ENCODE measurements at regions not wholly inside any gene's neighbourhood (a gene's known extent, or its start where the extent isn't known, plus 50 kb on each side); places are given as distances from the start of the nearest gene placed in this dataset.

DNA sequence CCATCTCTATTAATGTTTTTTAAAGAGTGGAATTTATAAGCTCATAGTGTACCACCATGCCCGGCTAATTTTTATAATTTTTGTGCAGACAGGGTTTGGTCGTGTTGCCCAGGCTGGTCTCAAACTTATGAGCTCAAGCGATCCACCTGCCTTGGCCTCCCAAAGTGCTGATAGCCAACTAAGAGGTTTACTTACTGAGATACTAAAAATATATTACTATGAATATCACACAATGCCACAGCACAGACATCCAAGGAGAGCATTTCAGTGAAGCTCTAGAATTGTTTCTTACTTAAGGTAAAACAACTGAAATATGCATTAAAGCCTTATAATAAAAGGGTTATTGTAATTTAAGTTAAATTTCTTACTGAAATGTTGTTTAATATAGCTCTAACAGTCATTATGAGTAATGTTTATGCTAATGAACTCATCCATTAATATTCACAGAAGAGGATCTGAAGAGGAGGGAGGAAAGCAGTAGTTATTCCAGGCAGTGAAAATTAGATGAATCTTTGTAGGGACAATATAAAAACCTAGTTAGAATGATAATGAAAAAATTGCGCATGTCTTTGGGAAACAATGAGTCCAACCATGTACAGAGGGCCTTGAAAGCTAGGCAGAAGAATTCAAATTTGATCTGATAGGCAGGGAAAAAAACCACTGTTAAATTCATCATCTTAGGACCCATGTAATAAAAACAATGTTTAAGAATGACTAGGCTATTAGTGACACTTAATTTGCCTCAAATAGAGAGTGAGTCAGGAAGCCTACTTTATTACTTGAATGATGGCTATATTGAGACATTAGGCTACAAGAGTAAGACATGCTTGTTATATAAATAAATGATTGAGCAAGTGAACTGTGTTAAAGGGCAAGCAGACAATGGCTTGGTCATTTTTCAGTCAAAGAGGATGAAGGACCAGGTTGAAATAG lies 99.2 kb downstream of the SLC41A2 start:
- no peak for DNase-seq (ENCODE audit: low spot score)

DNA sequence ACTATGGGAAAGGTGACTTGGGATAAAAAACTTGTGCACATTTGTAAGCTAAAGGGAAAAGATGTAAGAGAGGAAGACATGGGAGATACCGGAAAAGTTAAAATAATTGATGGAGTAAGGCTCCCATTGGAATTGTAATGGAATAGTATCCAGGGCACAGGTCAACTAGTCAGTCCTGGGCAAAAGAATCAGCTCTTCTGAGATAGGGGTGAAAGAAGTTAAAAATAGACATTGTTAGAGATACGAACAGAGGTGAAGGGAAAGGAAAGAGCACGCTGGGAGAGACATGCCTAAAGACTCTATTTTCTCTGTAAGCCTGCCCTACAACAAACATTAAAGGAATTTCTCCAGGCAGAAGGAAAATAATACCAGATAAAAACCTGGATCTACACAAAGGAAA lies 101.6 kb downstream of the SLC41A2 start:
- no peak for DNase-seq (ENCODE audit: low spot score)

DNA sequence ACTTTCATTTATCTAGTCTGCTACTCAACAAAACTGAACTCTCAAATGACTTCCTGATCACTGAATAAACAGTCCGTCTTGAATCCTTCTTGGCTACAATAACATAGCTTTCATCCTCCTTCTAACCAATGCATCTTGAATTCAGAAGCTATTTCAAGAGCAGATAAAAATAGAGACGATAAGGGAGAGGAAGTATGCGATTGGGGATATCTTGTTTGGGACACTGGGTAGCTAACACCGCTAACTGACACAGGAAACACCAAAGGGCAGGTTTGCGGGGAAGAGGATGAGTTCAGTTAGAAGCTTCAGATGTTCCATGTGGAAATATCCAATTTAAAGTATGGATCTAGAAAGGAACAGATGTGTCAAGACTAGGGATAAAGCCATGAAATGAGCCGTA lies 102.5 kb downstream of the SLC41A2 start:
- no peak for DNase-seq (ENCODE audit: low spot score)

DNA sequence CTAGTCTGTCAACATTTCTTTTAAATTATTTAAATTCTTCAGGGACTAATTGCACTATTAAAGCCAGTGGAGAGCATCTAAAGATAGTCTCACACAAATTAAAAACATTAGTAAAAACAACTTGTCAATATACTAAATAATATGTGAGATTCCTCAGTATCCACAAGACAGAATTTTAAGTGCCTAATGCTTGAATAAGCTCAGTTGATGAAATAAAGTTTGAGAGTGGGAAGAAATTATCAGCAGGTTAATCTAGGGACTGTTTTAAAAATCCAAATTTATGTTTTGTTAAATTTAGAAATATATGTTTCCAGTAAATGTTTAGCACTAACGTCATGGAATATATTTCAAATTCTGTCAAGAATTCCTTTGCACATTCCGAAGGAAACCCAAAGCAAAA lies 105.2 kb downstream of the SLC41A2 start:
- no peak for DNase-seq (ENCODE audit: low spot score)

DNA sequence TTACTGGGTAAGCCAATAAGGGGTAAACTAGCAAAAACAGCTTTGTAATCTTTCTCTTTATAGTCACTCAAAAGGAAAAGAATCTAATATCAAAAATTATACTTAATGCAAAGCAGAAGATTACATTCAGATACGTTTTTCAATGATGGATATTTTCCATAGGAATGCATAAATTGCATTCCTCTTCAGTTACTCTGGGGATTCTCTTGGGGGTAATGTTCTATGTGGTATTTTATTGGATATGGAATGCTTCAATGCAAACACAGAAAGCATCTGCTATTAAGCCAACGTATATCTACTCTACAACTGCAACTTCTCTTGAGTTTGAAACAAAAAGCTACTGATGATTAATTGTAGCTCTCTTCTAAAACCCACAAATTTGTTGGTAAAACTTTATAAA lies 106.0 kb downstream of the SLC41A2 start:
- no peak for DNase-seq (ENCODE audit: low spot score)

DNA sequence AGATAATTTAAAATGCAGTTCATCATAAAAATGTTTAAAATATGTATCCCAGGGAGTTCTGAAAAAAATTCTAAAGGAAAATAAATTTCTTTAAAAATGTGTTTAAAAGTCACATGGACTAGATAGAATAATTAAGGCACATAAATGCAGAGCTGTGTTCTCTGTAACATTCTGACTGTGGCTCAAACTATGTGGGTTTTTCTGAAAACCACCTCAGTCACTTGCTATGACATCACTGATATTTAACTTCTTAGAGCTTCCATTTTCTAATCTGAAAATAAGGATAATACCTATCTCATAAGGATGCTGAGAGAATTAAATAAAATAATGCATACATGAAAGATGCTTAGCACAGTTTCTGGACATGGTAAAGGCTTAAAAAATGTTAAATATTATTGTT lies 107.3 kb downstream of the SLC41A2 start:
- no peak for DNase-seq (ENCODE audit: low spot score)

DNA sequence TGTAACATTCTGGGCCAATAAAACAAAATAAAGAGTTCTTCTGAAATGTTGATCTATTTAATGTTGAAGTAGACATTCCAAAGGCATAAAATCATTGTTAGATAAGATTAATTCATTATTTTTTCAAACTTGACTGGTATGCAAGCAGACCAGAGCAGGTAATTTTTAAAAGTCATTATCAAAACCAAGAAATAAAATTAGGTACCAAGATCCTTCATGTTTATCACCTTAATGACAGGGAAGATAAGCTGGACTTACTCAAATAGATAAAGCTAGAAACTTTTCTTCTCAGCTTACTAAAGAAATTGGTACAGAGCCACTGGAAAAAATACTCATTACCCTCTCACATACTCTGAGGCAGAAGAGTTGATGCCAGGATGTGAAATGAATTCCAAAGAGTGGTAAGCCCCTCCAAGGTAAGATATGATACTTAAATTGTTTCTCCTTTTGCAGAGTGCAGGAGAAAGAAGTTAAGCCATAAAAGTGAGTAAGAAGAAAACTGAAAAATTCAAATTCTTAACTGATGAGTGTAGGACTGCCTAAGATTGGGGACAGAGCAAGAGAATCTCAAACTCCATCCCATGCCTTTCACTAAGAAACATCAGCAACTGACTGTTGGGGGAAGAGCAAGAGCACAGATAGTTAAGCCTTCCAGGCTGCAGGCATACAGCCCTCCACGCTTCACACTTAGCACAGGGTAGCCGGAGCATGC lies 111.9 kb downstream of the SLC41A2 start:
- no peak for DNase-seq (ENCODE audit: low spot score)

DNA sequence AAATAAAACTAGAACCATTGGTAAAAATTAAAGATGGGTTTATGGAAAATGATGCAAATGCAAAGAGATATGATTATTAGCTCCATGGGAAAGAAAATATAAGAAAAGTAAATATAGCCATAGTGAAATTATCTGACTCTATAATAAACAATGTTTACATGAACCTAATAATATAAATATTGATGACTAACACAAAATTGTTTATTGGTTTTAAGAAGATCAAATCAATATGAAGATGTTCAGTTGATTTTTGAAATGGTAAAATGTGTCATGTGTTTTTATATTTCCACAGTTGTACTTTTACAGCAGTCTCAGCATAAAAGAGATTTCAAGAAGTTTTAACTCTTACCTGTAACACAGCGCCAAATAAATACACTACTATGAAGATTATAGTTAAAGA lies 114.0 kb downstream of the SLC41A2 start:
- DNase-seq (ENCODE audit: low spot score): no peak

DNA sequence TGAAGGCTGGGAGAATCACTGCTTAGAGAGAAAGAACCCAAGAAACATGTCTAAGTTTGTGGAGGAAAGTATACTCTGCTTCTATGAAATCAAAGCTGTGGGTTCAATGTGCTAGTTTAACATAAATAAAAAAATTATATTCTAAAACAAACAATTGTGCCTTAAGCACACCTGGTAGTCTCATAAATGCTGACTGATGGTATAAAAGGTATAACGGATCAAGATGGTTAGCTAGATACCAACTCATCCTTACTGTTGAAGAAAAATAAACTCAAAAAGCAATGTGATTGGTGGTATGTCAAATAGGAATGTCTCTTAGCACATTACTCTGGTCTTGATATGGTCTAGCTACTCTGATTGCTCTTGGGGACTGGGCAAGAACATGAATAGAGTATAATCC lies 117.8 kb downstream of the SLC41A2 start:
- no peak for DNase-seq (ENCODE audit: low spot score)

DNA sequence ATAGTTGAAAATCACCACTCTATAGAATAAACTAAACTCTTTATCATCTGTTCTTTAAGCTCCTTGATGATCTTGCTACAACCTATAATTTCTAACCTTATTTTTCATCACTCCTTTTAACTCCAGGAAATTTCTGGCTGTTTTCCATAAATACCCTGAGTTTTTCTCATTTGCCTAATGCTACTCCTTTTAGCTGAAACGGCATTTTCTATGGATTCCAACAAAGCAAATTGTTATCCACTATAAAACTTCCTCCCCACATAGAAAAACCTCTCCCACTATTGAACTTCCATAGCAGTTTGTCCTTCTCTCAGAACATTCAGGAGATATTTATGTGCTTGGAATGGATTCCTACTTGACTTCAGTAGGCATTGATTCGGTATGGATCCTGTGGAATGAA lies 122.8 kb downstream of the SLC41A2 start:
- DNase-seq (ENCODE audit: low spot score): no peak

DNA sequence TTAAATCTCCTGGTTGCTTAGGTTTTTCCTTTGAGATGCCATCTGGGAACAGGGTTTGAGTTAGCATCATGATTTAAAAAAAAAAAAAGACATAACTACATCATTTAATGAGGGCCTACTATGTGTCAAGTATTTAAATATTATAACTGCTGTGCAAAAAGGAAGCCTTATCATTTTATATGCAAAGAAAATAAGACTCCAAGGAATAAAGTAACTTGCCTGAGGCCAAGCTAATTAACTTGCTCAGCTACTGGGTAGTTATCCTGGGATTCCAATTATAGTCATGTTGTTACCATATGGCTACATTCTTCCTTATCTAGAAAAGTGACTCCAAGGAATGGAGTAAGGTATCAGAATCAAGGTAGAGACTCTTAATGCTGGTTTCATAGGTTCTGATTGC lies 123.5 kb downstream of the SLC41A2 start:
- no peak for DNase-seq (ENCODE audit: low spot score)

DNA sequence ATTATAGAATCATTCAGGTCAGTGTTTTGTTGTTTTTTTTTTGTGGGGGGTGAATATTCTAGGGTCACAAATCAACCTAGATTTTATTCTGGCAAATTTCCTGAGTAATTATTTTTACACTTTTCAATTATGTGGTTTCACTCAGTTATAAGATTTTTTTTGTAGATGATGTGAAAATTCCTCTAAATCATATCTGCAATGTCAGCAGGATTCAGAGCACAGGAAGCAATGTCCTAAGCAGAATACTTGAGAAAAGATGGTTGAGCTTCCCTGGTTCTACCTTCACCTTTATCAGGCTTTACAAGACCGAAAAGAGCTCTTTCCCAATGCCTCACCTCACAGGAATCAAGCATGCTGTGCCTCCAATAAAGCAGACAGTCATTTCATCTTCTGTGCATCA lies 124.3 kb downstream of the SLC41A2 start:
- no peak for DNase-seq (ENCODE audit: low spot score)

DNA sequence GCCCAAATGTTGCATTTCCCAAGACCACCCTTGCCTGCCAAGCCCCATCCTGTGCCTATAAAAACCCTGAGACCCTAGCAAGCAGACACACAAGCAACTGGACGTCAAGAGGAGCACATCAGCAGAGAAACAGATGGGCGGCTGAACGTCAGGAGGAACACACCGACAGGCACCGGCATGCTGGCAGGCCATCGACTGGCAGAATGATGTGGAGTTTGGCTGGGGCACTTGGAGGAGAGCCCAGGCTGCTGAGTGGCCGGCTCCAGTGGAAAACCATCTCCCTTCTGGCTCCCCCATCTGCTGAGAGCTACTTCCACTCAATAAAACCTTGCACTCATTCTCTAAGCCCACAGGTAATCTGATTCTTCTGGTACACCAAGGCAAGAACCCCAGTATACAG lies 130.1 kb downstream of the SLC41A2 start:
- DNase-seq (ENCODE audit: low spot score): no peak

DNA sequence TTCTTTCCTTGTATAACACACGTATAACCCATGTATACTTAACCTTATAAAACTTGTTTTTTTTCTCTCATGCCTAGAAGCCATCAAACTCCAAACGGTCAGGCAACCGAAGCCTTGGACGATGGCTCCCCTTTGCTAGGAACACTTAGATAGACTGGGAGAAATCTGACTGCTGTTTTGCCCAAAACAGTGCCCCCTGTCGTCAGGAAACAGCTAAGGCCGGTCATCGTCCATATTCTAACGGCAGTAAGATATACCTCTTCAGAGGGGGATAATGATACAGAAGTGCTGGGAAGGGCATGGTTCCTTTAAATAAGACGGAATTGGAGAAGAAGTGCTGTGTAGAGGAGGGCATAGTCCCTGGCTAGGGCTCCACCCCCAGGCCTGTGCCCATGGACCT lies 130.5 kb downstream of the SLC41A2 start:
- DNase-seq (ENCODE audit: low spot score): no peak

DNA sequence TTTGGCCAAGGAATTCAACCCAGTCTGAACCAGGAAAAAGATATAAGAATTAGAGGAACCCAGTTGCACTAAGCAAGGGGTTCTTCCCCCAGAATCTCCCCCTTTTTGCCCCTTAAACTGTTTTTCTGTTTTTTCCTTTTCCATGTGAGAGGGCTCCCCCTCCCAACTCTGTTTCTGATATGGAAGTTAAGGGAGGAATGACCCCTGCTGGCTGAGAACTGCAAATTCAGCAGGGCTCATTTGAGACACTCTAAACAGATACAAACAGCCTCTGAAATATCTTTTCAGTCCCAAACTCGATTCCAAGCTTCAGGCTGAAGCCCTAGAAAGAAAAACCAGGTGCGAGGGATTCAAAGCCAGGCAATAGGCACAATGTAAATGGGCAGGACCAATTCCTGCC lies 132.7 kb downstream of the SLC41A2 start:
- no peak for DNase-seq (ENCODE audit: low spot score)

DNA sequence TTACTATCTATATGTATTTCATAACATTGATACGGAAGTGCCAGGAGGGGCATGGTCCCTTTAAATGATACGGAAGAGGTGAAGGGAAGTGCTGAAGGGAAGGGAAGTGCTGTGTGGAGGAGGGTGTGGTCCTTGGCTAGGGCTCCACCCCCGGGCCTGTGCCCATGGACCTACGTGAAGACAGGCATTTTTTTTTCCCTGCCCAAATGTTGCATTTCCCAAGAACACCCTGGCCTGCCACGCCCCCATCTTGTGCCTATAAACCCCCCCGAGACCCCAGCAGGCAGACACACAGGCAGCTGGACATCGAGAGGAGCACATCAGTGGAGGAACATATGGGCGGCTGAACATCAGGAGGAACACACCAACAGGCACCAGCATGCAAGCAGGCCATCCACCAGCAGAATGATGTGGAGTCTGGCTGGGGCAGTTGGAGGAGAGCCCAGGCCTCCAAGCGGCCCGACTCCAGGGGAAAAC lies 134.1 kb downstream of the SLC41A2 start:
- no peak for DNase-seq (ENCODE audit: low spot score)

DNA sequence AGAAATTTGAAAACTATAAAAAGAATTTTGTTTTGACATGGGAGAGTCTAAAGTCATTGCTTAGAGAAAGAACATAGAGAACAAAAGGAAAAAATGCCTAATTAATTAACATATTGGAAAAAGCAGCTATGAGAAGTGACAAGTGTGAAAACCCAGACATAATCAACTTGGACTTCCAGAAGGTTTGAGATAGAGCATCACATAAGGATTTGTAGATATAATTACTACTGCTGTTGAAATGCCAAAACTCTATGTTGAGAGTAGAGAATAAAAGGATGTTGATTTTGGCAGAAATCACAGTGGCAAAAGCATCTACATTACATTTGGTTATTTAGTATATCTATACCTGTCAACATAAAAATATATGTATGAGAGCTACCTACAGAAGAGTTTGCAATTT lies 135.1 kb downstream of the SLC41A2 start:
- no peak for DNase-seq (ENCODE audit: low spot score)

DNA sequence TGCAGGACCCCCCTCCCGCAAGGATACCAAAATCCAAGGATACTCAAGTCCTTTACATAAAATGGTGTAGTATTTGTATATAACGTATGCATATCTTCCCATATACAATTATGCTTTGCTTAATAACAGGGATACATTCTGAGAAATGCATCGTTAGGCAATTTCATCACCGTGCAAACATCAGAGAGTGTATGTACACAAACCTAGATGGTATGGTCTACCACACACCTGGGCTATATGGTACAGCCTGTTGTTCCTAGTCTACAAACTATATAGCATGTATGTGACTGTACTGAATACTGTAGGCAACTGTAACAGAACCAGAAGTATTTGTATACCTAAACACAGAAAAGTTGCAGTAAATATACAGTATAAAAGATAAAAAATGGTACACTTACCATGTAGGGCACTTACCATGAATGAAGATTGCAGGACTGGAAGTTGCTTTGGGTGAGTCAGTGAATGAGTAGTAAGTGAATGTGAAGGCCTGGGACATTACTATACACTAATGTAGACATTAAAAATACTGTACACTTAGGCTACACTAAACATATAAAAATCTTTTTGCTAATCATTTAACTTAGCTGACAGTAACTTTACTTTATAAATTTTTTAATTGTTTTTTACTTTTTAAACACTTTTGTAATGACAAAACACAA lies 141.1 kb downstream of the SLC41A2 start:
- DNase-seq (ENCODE audit: low spot score): no peak

DNA sequence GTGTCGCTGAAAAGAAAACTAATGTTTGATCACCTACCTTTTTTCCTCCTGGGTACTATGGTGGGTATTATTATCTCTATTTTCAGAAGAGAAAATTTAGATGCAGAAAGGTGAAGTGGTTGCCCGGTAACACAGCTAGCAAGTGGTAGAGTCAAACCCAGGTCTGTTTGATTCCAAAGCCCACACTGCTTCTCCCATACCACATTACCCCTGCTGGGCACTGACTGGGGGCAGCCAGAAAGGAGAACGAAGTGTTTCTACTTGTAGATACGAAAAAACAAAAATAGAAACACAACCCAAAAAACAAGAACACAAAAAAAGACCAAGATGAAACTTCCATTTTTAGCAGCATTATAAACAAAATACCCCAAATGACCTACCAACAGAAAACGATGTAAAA lies 142.2 kb downstream of the SLC41A2 start:
- DNase-seq (ENCODE audit: low spot score): no peak

DNA sequence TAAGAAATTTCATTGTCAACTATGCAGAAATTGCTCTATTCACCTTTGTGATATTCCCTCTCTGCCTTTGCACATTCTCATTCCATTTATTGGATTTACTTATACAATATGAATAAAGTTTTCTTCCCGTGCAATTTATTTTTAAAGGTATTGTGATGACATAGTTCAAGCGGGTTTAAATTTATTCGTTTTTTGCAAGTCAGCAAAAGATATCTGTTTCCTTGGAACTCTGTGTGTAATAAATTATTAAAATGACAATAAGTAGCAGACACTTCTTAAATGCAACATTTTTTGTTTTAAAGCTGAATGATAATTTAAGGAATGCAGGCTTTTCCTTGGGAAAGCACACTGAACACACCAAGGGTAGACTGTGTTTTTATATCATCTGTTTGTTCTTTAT lies 143.1 kb downstream of the SLC41A2 start:
- DNase-seq (ENCODE audit: low spot score): no peak
